GM19397 (cell line): ENCODE measurements at regions not wholly inside any gene's neighbourhood (a gene's known extent, or its start where the extent isn't known, plus 50 kb on each side); places are given as distances from the start of the nearest gene placed in this dataset.
A peak's percentile ranks its signal among the peaks of the same experiment; 100 is the strongest.
"Not testable (repeated sequence)": the region's sequence is repeated elsewhere in the genome, so short reads cannot be mapped to it uniquely, and the experiment has no call there.

Experiments
- ATAC-seq: cut with Tn5 transposase; IDR thresholded peaks from one replicate; pipeline ENCODE4 v1.9.1; 2021; ENCODE audit warnings: mild to moderate bottlenecking, moderate library complexity; ENCODE audit not compliant: unreplicated experiment

GRCh38 chr12:70008944-70009343 is 183.9 kb downstream of the MYRFL start:
- no peak for ATAC-seq

DNA sequence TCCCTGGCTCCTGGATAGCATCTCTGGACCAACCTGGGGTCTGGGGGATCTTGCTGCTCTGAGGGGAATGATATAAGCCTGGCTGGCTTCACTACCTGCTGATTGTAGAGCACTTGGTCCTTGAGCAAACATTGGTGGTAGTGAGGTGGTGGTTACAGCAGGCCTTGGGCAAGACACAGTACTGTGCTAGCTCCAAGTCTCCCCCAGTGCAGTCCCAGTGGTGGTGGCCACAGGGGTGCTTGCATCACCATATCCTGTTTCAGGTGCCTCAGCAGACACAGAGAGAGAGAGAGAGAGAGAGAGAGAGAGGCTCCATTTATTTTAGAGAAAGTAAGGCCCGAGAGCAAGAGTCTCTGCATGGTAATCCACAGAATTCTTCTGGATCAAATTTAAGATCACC is 186.3 kb downstream of the MYRFL start:
- ATAC-seq: no peak

DNA sequence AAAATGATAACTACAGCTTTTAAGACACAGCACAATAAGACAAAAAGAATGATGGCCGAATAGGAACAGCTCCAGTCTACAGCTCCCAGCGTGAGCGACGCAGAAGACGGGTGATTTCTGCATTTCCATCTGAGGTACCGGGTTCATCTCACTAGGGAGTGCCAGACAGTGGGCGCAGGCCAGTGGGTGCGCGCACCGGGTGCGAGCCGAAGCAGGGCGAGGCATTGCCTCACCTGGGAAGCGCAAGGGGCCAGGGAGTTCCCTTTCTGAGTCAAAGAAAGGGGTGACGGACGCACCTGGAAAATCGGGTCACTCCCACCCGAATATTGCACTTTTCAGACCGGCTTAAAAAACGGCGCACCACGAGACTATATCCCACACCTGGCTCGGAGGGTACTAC is 188.0 kb downstream of the MYRFL start:
- ATAC-seq: not testable (repeated sequence)

- no peak for ATAC-seq
These were observed 203.5 kb downstream of the MYRFL start for GRCh38 chr12:70028515-70028914.

DNA sequence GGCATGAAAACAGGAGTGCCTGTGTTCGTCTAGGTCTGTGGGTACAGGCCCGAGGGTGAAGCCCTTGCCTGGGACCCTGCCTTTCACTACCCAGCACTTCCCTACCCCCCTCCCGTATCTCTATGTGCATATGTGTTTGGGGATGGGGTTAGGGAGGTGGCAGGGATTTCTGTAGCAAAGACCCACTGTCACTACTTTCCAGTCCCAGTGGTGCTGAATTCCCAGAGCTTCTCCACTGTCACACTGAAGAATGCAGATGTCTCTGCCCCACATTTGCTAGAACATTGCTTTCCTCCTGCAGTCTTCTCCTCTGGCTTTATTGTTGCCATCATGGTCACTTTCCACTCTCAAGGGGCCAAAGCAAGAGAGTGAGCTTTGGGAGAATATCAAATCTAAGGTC is 203.9 kb downstream of the MYRFL start:
- no peak for ATAC-seq

DNA sequence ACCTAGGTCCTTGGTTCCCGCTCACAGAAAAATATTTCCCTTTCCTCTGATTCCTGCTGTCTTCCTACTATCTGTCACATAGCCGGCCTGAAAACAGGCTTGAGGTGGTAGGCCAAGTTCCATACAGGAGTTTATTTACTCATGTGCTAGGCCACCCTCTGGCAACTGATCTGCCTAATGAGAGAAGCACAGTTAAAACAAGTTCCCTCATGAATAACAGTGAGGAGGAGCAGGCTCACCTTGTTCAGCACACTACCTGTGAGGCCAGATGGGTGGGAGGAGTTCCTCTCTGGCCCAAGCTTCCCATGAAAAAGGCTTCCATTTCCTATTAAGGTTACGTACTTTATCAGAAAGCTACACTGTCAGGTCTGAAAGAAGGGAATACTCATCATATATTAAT is 206.0 kb downstream of the MYRFL start:
- ATAC-seq: no peak

DNA sequence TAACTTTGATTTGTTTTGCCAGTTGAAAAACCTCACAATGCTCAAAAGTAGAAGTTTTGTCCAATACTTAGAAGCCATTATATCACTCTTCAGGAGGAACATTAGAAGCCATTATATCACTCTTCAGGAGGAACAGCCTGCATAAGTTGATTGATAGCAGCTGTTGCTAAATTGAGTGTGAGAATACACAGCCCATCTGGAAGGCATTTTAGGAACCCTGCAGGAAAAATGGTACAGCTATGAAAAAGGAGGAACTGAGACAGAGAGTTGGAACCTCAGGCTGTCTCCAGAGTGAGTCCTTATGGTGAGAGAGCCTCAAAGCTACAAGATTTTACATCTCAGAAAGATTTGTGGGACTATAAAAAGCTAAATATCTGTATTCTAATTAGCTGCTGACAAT is 207.0 kb downstream of the MYRFL start:
- no peak for ATAC-seq

DNA sequence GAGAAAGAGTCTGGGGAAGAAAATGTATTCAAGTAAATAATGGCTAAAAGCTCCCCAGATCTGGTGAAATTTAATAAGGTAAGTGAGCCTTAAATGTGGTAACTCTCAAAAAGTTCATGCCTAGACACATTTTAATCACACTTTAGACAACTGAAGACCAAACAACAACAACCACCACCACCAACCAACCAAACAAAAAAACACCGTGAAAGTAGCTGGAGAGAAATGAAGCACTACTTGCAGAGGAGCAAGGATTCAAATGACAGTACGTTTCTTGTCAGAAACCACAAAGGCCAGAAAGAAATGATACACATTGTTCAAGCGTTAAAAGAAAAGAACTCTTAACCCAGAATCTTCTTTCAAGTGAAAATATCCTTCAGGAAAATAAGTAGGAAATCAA is 208.3 kb downstream of the MYRFL start:
- no peak for ATAC-seq

GRCh38 chr12:70040141-70040540 is 203.1 kb upstream of the CNOT2 start:
- no peak for ATAC-seq

DNA sequence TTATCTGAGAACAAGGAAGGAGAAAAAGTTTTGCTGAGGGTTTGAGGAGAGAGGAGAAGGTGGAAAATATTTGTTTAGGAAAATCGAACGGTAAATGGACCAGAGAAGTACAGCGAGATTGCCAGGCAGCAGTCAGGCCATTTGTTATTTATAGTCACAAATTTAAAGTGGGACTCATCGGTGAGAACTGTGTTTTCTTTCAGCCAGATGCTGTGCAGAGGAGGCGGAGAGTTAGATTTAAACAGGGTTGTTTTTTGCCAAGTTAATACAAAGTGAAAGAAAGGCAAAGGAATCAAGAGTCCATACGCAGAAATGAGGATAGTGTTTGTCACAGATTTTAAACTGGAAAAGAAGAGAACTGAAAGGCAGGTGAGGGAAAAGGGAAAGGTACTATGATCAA is 200.6 kb upstream of the CNOT2 start:
- no peak for ATAC-seq

DNA sequence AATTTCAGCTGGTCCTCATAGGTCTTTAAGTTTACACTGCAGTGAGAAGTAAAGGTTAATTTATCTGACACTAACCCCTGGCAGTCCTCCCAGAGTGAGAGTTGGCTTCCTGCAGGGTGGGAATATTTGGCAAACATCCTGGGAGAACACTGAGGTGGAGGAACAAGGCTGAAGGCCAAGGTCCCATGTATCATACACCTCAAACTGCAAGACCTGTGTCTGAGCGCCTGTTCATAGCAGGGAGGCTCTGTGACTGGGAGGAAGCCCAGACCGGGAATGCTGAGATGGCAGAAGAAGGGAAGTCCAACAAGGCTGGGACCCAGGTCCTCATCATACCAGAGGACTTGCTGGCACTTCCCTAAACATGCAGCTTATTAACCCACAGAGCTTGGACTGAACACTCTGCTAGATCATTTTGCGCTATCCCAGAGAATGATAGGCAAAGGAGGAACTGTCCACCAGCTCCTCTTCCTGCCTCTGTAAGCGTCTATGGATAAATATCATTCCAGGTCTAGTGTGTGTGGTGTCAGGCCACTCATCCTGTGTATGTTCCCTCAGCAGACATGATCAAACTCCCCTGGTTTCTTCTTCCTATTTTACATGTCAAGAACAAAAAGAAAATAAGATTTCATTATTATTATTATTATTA is 199.6 kb upstream of the CNOT2 start:
- ATAC-seq: no peak

DNA sequence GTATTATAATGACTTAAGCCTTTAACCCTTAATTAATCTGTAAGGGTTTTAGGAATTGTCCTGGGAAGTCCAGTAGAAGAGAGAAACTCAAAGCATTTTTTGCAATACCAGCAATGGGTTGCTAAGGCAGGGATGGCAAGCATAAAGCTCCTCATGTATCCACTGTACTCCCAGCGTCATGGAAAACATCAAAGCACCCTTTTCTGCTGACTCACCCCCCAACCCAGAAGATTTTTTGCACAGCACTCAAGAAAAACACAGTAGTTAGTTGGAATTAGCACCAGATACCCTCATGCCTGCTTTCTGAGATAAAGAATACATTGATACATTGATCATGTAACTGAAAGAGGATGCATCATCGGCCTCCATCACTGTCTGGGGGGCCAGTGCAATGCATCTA is 199.1 kb upstream of the CNOT2 start:
- ATAC-seq: no peak

- ATAC-seq: no peak
These were observed 198.2 kb upstream of the CNOT2 start for GRCh38 chr12:70045036-70045435.

DNA sequence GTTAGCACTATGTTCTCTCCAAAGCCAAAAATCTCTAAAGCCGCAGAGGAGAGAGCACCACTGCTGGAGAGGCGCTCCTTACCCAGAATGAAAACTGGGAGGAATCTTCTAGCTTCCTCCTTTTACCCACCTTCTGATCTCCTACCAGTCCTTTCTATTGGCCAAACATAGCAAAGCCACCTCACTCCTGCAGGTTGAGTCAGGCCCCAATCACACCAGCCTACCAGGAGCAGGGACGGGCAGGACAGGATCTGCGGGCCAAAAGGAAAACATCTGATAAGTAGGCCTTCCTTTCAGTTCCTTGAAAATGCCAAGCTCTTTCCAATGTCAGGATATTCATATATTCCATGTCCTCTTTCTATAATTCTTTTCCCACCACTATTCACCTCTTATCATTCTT is 197.7 kb upstream of the CNOT2 start:
- no peak for ATAC-seq

- no peak for ATAC-seq
These were observed 194.5 kb upstream of the CNOT2 start for GRCh38 chr12:70048521-70049250.

GRCh38 chr12:70049596-70050360 is 193.5 kb upstream of the CNOT2 start:
- peak; percentile 96 for ATAC-seq

GRCh38 chr12:70052476-70052875 is 190.8 kb upstream of the CNOT2 start:
- ATAC-seq: no peak

DNA sequence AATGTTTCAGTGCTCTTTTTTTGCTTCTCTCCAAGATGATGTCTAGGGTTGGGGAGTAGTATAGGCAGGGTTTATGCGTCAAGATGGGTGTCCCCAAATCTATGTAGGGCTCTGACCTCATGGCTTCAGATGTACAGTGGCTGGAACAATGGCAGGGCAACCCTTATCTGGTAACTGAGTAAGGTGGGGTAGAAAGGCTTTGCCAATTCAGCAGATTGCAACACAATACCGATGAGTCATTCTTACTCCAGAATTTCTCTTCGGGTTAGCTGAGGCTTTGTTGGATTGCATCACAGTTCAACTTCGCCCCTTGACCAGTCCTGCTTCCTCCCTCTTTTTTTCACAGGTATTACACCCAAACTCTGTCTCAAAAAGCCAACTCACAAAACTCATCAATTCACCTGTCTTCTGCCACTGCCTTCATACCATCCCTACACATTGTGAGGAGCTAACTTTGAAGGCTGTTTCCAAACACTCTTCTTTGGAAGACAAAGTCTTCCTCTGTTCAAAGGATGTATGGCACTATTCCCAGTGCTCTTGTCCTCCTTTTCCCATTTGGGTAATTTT is 190.2 kb upstream of the CNOT2 start:
- no peak for ATAC-seq

DNA sequence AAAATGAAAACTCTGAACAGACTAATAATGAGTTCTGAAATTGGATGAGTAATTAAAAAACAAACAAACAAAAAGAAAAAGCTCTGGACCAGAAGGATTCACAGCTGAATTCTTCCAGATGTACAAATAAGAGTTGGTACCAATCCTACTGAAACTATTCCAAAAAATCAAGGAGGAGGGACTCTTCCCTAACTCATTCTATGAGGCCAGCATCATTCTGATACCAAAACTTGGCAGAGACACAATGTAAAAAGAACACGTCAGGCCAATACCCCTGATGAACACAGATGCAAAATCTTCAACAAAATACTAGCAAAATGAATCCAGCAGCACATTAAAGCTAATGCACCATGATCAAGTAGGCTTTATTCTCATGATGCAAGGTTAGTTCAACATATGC is 183.9 kb upstream of the CNOT2 start:
- ATAC-seq: no peak

GRCh38 chr12:70060634-70061033 is 182.6 kb upstream of the CNOT2 start:
- no peak for ATAC-seq

DNA sequence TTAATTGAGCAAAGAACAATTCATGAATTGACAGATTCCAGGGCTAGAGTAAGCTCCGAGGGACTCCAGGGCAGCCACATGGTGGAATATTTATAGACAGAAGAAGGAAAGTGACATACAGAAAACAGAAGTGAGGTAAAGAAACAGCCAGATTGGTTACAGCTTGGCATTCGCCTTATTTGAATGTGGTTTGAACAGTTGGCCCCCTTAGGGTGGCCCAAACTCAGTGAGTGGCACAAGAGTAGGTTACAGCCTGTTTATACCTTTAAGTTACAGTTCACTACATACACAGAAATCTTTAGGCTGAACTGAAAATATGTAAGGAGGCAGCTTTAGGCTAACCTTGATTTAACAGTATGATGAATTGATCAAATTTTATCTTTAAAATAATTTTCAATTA is 174.5 kb upstream of the CNOT2 start:
- no peak for ATAC-seq
